HL-60 (cell line): ENCODE measurements at regions not wholly inside any gene's neighbourhood (a gene's known extent, or its start where the extent isn't known, plus 50 kb on each side); places are given as distances from the start of the nearest gene placed in this dataset.

ENCODE experiments used
- DNase-seq, 2 experiments: peaks; one replicate each; pipeline ENCODE4 v3.0.0-alpha.2; 2010 to 2020; ENCODE audit warnings: low read depth in 1 of 2, low spot score in 1 of 2
- H3K27ac ChIP-seq: fragments of 250-450 bp; sonication (Bioruptor Pico); replicated peaks from 2 replicates; pipeline ENCODE4 v1.5.1; 2020; ENCODE audit warnings: mild to moderate bottlenecking, moderate library complexity
- H3K27me3 ChIP-seq: fragments of 250-450 bp; sonication (Bioruptor Pico); 2 replicates; pipeline ENCODE4 v1.5.1; 2021; ENCODE audit warnings: mild to moderate bottlenecking, moderate library complexity; ENCODE audit not compliant: insufficient read depth, poor library complexity, severe bottlenecking
- H3K4me3 ChIP-seq: replicated peaks from 2 replicates; pipeline ENCODE4 v1.5.1; 2011; ENCODE audit warnings: mild to moderate bottlenecking, control low read depth, low read length; ENCODE audit not compliant: insufficient read depth
- CTCF ChIP-seq: IDR thresholded peaks from one replicate; pipeline ENCODE4 v1.5.1; 2011; ENCODE audit warnings: low read length, control low read depth, inconsistent platforms; ENCODE audit not compliant: insufficient read depth
- GABPA ChIP-seq: IDR thresholded peaks from 2 replicates; pipeline ENCODE4 v1.6.1; 2012; ENCODE audit warnings: low read depth
- POLR2AphosphoS5 ChIP-seq: IDR thresholded peaks from 2 replicates; pipeline ENCODE4 v1.6.1; 2012; ENCODE audit warnings: low read depth
- REST ChIP-seq: IDR thresholded peaks from 2 replicates; pipeline ENCODE4 v1.6.1; 2012; ENCODE audit warnings: low read depth; ENCODE audit not compliant: insufficient replicate concordance
- SPI1 ChIP-seq: IDR thresholded peaks from 2 replicates; pipeline ENCODE4 v1.6.1; 2012; ENCODE audit warnings: low read depth, mild to moderate bottlenecking, borderline replicate concordance

- no peaks in the 10 kb centered on the region for H3K27me3 ChIP-seq
- H3K4me3 ChIP-seq: no peak overlapping the region
- H3K27ac ChIP-seq: no peak overlapping the region
- no peak for DNase-seq
- no peak for TF ChIP-seq GABPA
- TF ChIP-seq REST: no peak
- no peak for TF ChIP-seq POLR2AphosphoS5
- TF ChIP-seq CTCF: no peak
- TF ChIP-seq SPI1: no peak
Observed at GRCh38 chr3:145266368-145266767, 894.6 kb downstream of the PLOD2 start.

GRCh38 chr3:145269106-145269505 is 891.9 kb downstream of the PLOD2 start:
- DNase-seq: no peak
- H3K27ac ChIP-seq: no peak overlapping the region
- no peak for TF ChIP-seq SPI1
- no peak for TF ChIP-seq REST
- TF ChIP-seq GABPA: no peak
- TF ChIP-seq POLR2AphosphoS5: no peak
- no peak for TF ChIP-seq CTCF
- H3K4me3 ChIP-seq: no peak overlapping the region
- H3K27me3 ChIP-seq: no peaks in the 10 kb centered on the region

- no peaks in the 10 kb centered on the region for H3K27me3 ChIP-seq
- no peak overlapping the region for H3K4me3 ChIP-seq
- DNase-seq: no peak
- H3K27ac ChIP-seq: no peak overlapping the region
- TF ChIP-seq REST (no peak), CTCF (no peak), GABPA (no peak), POLR2AphosphoS5 (no peak), SPI1 (no peak)
Observed at GRCh38 chr3:145272684-145273083, 888.3 kb downstream of the PLOD2 start.
